ENCODE measurements at regions not wholly inside any gene's neighbourhood (a gene's known extent, or its start where the extent isn't known, plus 50 kb on each side); places are given as distances from the start of the nearest gene placed in this dataset.

- H3K79me2 ChIP-seq (ENCODE audit: low read length): no peaks in the 10 kb centered on the region
- no peak overlapping the region for H3K4me3 ChIP-seq (ENCODE audit: low read length)
- no peaks in the 10 kb centered on the region for H3K9me2 ChIP-seq (replicated peaks; ENCODE audit: insufficient read depth, low read length)
- no peaks in the 10 kb centered on the region for H4K20me1 ChIP-seq (ENCODE audit: insufficient read depth, low read length)
- H3K9ac ChIP-seq (ENCODE audit: low read length): no peak overlapping the region
- no peak overlapping the region for H2AFZ ChIP-seq (ENCODE audit: low read length)
- no peaks in the 10 kb centered on the region for H3F3A ChIP-seq (ENCODE audit: insufficient read depth, low read length)
- H3K4me1 ChIP-seq (ENCODE audit: low read length): 0 out of 2 replicates have a peak, but pooled peaks cover 5% of the 10 kb centered on the region
- H3K9me3 ChIP-seq (replicated peaks; ENCODE audit: insufficient read depth, low read length): no peaks in the 10 kb centered on the region
- no peaks in the 10 kb centered on the region for H3K27me3 ChIP-seq (replicated peaks; ENCODE audit: insufficient read depth, low read length)
- H3K4me2 ChIP-seq (ENCODE audit: low read depth, low read length): no peak overlapping the region
- no peak for DNase-seq
- H3K36me3 ChIP-seq (replicated peaks; ENCODE audit: insufficient read depth, low read length): no peaks in the 10 kb centered on the region
- TF ChIP-seq, protein P1, sequence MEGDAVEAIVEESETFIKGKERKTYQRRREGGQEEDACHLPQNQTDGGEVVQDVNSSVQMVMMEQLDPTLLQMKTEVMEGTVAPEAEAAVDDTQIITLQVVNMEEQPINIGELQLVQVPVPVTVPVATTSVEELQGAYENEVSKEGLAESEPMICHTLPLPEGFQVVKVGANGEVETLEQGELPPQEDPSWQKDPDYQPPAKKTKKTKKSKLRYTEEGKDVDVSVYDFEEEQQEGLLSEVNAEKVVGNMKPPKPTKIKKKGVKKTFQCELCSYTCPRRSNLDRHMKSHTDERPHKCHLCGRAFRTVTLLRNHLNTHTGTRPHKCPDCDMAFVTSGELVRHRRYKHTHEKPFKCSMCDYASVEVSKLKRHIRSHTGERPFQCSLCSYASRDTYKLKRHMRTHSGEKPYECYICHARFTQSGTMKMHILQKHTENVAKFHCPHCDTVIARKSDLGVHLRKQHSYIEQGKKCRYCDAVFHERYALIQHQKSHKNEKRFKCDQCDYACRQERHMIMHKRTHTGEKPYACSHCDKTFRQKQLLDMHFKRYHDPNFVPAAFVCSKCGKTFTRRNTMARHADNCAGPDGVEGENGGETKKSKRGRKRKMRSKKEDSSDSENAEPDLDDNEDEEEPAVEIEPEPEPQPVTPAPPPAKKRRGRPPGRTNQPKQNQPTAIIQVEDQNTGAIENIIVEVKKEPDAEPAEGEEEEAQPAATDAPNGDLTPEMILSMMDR (IDR thresholded peaks at IDR 0.05; ENCODE audit: low read length): no peak
- TF ChIP-seq EZH2phosphoT487 (IDR thresholded peaks at IDR 0.05; ENCODE audit: low read length) (no peak), EZH2 (optimal IDR thresholded peaks at IDR 0.05; ENCODE audit: low read depth, low read length) (no peak)
- H3K27ac ChIP-seq (ENCODE audit: low read length): no peak overlapping the region
Observed at GRCh38 chr5:143558048-143558447, 154.6 kb upstream of the NR3C1 start.

DNA sequence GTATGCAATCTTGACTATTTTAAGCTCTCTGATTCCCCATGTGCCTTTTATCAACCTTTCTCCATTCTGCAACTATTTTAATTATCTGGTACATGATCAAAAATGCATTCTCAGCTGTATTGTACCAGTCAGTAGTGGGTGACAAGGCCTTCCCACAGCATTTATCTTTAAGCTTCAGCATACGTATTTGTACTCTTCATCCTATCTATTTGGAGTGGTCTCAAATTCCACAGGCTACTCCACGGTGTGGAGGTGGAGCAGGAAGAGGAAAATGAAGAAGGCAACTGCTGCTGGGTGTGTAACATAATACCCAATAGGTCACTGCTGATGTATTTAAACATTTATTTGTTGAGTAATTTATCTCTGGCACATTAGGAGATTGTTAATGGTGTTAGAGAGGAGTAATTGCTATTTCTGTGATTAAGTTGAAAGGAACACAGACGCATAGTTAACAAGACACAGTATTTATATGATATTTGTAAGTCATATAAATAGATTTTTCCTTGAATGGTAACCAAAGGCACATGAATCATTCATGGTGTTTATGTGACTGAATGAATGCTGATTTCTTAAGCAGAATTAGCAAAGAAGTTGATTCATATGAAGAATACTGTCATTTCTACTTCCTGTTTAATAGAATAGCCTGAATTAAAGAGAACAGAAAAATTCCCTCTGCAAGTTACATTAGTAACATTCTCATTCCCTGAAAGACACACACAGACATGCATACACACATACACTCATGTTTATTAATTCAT lies 153.8 kb upstream of the NR3C1 start:
- no peak overlapping the region for H2AFZ ChIP-seq (ENCODE audit: low read length)
- H3K27ac ChIP-seq (ENCODE audit: low read length): no peak overlapping the region
- no peaks in the 10 kb centered on the region for H4K20me1 ChIP-seq (ENCODE audit: insufficient read depth, low read length)

GRCh38 chr5:143554918-143555477 lies 151.5 kb upstream of the NR3C1 start:
- no peaks in the 10 kb centered on the region for H3K79me2 ChIP-seq (ENCODE audit: low read length)
- no peak overlapping the region for H3K4me2 ChIP-seq (ENCODE audit: low read depth, low read length)
- no peaks in the 10 kb centered on the region for H3F3A ChIP-seq (ENCODE audit: insufficient read depth, low read length)
- H2AFZ ChIP-seq (ENCODE audit: low read length): no peak overlapping the region
- H3K4me1 ChIP-seq (ENCODE audit: low read length): 0 out of 2 replicates have a peak, but pooled peaks cover 5% of the 10 kb centered on the region
- H3K9me2 ChIP-seq (replicated peaks; ENCODE audit: insufficient read depth, low read length): no peaks in the 10 kb centered on the region
- H3K9me3 ChIP-seq (replicated peaks; ENCODE audit: insufficient read depth, low read length): no peaks in the 10 kb centered on the region
- no peaks in the 10 kb centered on the region for H3K36me3 ChIP-seq (replicated peaks; ENCODE audit: insufficient read depth, low read length)
- TF ChIP-seq, protein P1 (IDR thresholded peaks at IDR 0.05; ENCODE audit: low read length): no peak
- no peak for DNase-seq
- H3K27me3 ChIP-seq (replicated peaks; ENCODE audit: insufficient read depth, low read length): no peaks in the 10 kb centered on the region
- no peak overlapping the region for H3K27ac ChIP-seq (ENCODE audit: low read length)
- no peak overlapping the region for H3K4me3 ChIP-seq (ENCODE audit: low read length)
- no peak overlapping the region for H3K9ac ChIP-seq (ENCODE audit: low read length)
- H4K20me1 ChIP-seq (ENCODE audit: insufficient read depth, low read length): no peaks in the 10 kb centered on the region

More for the DNA sequence above, 153.8 kb upstream of the NR3C1 start:
- Histone ChIP-seq H3K4me3 (ENCODE audit: low read length) (no peak overlapping the region), H3K36me3 (replicated peaks; ENCODE audit: insufficient read depth, low read length) (no peaks in the 10 kb centered on the region), H3K9me3 (replicated peaks; ENCODE audit: insufficient read depth, low read length) (no peaks in the 10 kb centered on the region), H3F3A (ENCODE audit: insufficient read depth, low read length) (no peaks in the 10 kb centered on the region), H3K4me2 (ENCODE audit: low read depth, low read length) (no peak overlapping the region), H3K4me1 (ENCODE audit: low read length) (0 out of 2 replicates have a peak, but pooled peaks cover 5% of the 10 kb centered on the region), H3K79me2 (ENCODE audit: low read length) (no peaks in the 10 kb centered on the region), H3K9me2 (replicated peaks; ENCODE audit: insufficient read depth, low read length) (no peaks in the 10 kb centered on the region), H3K9ac (ENCODE audit: low read length) (no peak overlapping the region), H3K27me3 (replicated peaks; ENCODE audit: insufficient read depth, low read length) (no peaks in the 10 kb centered on the region)
- DNase-seq: no peak
- no peak for TF ChIP-seq EZH2phosphoT487 (IDR thresholded peaks at IDR 0.05; ENCODE audit: low read length)
- TF ChIP-seq, protein P1 (IDR thresholded peaks at IDR 0.05; ENCODE audit: low read length): no peak
- TF ChIP-seq EZH2 (optimal IDR thresholded peaks at IDR 0.05; ENCODE audit: low read depth, low read length): no peak

All from MM.1S (cell line).